Activated T-cell treated with anti-CD3 and anti-CD28 coated beads, Interleukin-2, amount 50 U/mL, for 24 hours (primary cell): ENCODE measurements at regions not wholly inside any gene's neighbourhood (a gene's known extent, or its start where the extent isn't known, plus 50 kb on each side); places are given as distances from the start of the nearest gene placed in this dataset.
"Not testable (repeated sequence)": the region's sequence is repeated elsewhere in the genome, so short reads cannot be mapped to it uniquely, and the experiment has no call there.

ENCODE experiments used
- DNase-seq: peaks from one replicate; pipeline ENCODE4 v3.0.0-alpha.2; 2020
- H3K27ac Mint-ChIP-seq: 2 replicates; pipeline ENCODE4 v1.8.0; 2020; ENCODE audit warnings: mild to moderate bottlenecking, mixed read lengths
- H3K27me3 Mint-ChIP-seq: 2 replicates; pipeline ENCODE4 v1.8.0; 2020; ENCODE audit warnings: mixed read lengths
- H3K36me3 Mint-ChIP-seq: 2 replicates; pipeline ENCODE4 v1.8.0; 2020; ENCODE audit warnings: low read depth, mixed read lengths
- H3K4me1 Mint-ChIP-seq: 2 replicates; pipeline ENCODE4 v1.8.0; 2020; ENCODE audit warnings: low read depth, mixed read lengths
- H3K4me3 Mint-ChIP-seq: 2 replicates; pipeline ENCODE4 v1.8.0; 2020; ENCODE audit warnings: mild to moderate bottlenecking, moderate library complexity, mixed read lengths
- H3K9me3 Mint-ChIP-seq: 2 replicates; pipeline ENCODE4 v1.8.0; 2020; ENCODE audit warnings: mixed read lengths

DNA sequence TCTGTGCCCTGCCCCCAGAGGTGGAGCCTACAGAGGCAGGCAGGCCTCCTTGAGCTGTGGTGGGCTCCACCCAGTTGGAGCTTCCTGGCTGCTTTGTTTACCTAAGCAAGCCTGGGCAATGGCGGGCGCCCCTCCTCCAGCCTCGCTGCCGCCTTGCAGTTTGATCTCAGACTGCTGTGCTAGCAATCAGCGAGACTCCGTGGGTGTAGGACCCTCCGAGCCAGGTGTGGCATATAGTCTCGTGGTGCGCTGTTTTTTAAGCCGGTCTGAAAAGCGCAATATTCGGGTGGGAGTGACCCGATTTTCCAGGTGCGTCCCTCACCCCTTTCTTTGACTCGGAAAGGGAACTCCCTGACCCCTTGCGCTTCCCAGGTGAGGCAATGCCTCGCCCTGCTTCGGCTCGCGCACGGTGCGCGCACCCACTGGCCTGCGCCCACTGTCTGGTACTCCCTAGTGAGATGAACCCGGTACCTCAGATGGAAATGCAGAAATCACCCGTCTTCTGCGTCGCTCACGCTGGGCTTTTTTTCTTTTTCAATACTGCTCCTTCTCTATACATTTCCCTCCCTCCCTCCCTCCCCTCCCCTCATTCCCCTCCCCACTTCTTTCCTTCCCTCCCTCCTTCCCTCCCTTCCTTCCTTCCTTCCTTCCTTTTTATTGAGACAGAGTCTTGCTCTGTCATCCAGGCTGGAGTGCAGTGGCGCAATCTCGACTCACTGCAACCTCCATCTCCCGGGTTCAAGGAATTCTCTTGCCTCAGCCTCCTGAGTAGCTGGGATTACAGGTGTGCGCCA lies 197.1 kb upstream of the TBL1XR1 start:
- not testable (repeated sequence) for H3K27ac Mint-ChIP-seq, DNase-seq, H3K27me3 Mint-ChIP-seq, H3K4me1 Mint-ChIP-seq, H3K36me3 Mint-ChIP-seq, H3K9me3 Mint-ChIP-seq
- peak overlapping the region; percentile 25 for H3K4me3 Mint-ChIP-seq

DNA sequence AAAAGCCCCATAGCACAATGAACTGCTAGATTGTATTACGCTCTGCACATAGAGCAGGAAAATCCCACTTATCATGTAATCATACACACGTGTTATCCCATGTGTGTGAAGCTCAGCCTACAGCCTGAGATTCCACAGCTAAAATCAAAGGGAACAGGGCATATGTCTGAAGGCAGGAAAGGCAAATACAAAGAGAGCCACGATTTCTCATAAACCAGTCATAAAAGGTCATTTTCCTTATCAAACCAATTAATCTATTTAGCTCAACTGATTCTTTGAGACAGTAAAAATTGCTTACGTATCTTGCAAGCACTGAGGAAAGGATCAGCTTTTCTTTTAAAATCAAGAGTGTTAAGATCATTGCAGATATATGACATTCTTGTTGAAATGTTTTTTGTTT lies 199.5 kb upstream of the TBL1XR1 start:
- Mint-ChIP-seq H3K4me3 (no peak overlapping the region), H3K4me1 (no peaks in the 10 kb centered on the region), H3K9me3 (no peaks in the 10 kb centered on the region), H3K36me3 (no peaks in the 10 kb centered on the region), H3K27me3 (no peaks in the 10 kb centered on the region), H3K27ac (no peak overlapping the region)
- no peak for DNase-seq

GRCh38 chr3:177401375-177401774 lies 204.1 kb upstream of the TBL1XR1 start:
- H3K27me3 Mint-ChIP-seq, result no peaks in the 10 kb centered on the region
- no peaks in the 10 kb centered on the region for H3K36me3 Mint-ChIP-seq
- DNase-seq, result no peak
- no peak overlapping the region for H3K4me3 Mint-ChIP-seq
- H3K9me3 Mint-ChIP-seq, result no peaks in the 10 kb centered on the region
- H3K27ac Mint-ChIP-seq, result no peak overlapping the region
- H3K4me1 Mint-ChIP-seq, result peaks cover 3% of the 10 kb centered on the region

DNA sequence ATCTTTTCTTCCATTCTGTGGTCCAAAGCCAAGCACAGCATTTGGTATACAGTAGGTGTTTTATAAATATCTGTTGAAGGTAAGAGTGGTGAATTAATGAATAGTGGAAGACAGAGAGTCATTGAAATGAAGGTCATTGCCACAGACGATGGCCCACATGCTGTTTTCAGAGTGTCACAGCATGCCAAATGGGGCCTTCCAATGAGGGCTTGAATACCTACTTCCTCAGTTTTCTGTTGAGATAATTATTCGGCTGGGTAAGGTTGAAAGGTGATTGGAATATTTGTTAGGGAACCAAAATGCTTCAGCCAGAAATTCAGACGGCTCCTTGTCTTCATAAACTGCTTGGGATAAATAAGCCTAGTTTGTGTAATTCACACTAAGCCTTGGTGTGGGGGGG lies 205.3 kb upstream of the TBL1XR1 start:
- no peak for DNase-seq

GRCh38 chr3:177405191-177405672 lies 207.9 kb upstream of the TBL1XR1 start:
- peaks cover 3% of the 10 kb centered on the region for H3K4me1 Mint-ChIP-seq
- no peak for DNase-seq
- H3K4me3 Mint-ChIP-seq, result no peak overlapping the region
- no peaks in the 10 kb centered on the region for H3K27me3 Mint-ChIP-seq
- H3K27ac Mint-ChIP-seq, result no peak overlapping the region
- no peaks in the 10 kb centered on the region for H3K36me3 Mint-ChIP-seq
- no peaks in the 10 kb centered on the region for H3K9me3 Mint-ChIP-seq

More for the DNA sequence above, 205.3 kb upstream of the TBL1XR1 start:
- Mint-ChIP-seq H3K4me1 (peaks cover 3% of the 10 kb centered on the region), H3K4me3 (no peak overlapping the region), H3K36me3 (no peaks in the 10 kb centered on the region), H3K27me3 (no peaks in the 10 kb centered on the region), H3K9me3 (no peaks in the 10 kb centered on the region), H3K27ac (no peak overlapping the region)

DNA sequence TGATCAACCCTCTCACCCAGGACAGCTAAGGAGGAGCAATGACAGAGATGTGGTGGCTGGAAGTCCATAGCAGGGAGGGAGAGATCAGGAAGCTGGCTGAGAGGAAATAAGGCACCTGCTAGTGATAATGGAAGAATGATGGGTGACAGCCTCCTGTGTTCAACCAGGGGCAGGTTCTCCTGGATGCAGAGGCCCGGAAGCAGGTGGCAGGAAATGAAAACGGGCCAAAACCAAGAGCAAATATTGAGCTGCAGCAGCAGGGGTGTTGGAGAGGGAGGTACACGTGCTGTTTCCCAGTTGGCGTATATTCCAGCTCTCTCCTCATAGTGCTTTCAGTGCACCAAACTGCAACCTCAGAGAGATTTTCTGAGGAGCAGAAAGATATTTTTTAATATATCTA lies 213.4 kb upstream of the TBL1XR1 start:
- Mint-ChIP-seq H3K4me1 (peaks cover 10% of the 10 kb centered on the region), H3K27ac (no peak overlapping the region), H3K9me3 (no peaks in the 10 kb centered on the region), H3K36me3 (no peaks in the 10 kb centered on the region), H3K27me3 (no peaks in the 10 kb centered on the region), H3K4me3 (no peak overlapping the region)
- DNase-seq, result no peak

- Mint-ChIP-seq H3K36me3 (no peaks in the 10 kb centered on the region), H3K9me3 (no peaks in the 10 kb centered on the region), H3K27ac (no peak overlapping the region), H3K27me3 (no peaks in the 10 kb centered on the region), H3K4me1 (peaks cover 10% of the 10 kb centered on the region), H3K4me3 (no peak overlapping the region)
- DNase-seq, result no peak
These were observed 213.9 kb upstream of the TBL1XR1 start for GRCh38 chr3:177411201-177411600.

GRCh38 chr3:177412677-177413170 lies 215.4 kb upstream of the TBL1XR1 start:
- not testable (repeated sequence) for H3K27me3 Mint-ChIP-seq, H3K4me3 Mint-ChIP-seq, H3K27ac Mint-ChIP-seq, H3K36me3 Mint-ChIP-seq, H3K9me3 Mint-ChIP-seq, DNase-seq
- H3K4me1 Mint-ChIP-seq, result peaks cover 13% of the 10 kb centered on the region

- H3K4me1 Mint-ChIP-seq, result peaks cover 23% of the 10 kb centered on the region
- DNase-seq, result no peak
- H3K36me3 Mint-ChIP-seq, result no peaks in the 10 kb centered on the region
- H3K27me3 Mint-ChIP-seq, result no peaks in the 10 kb centered on the region
- no peak overlapping the region for H3K4me3 Mint-ChIP-seq
- H3K9me3 Mint-ChIP-seq, result no peaks in the 10 kb centered on the region
- H3K27ac Mint-ChIP-seq, result no peak overlapping the region
These were observed 216.8 kb upstream of the TBL1XR1 start for GRCh38 chr3:177414093-177414492.

DNA sequence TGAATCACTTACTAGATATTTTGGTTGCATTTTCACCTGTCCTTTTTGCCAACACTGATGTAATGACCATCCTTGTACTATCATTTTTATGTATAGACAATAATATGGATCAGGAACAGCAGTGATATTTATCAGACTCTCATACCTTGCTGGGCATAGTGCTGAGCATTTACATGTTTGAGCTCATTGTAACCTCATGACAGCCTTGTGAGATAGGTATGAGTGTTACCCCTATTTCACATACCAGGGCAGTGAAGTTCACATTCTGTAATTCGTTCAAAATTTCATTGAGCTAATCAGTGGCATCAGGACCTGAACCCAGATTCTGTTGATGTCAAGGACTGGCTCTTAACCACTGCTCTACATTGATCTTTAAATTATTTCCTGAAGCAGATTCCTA lies 221.5 kb upstream of the TBL1XR1 start:
- Mint-ChIP-seq H3K4me3 (no peak overlapping the region), H3K27ac (peak overlapping the region; percentile 56)
- no peak for DNase-seq

DNA sequence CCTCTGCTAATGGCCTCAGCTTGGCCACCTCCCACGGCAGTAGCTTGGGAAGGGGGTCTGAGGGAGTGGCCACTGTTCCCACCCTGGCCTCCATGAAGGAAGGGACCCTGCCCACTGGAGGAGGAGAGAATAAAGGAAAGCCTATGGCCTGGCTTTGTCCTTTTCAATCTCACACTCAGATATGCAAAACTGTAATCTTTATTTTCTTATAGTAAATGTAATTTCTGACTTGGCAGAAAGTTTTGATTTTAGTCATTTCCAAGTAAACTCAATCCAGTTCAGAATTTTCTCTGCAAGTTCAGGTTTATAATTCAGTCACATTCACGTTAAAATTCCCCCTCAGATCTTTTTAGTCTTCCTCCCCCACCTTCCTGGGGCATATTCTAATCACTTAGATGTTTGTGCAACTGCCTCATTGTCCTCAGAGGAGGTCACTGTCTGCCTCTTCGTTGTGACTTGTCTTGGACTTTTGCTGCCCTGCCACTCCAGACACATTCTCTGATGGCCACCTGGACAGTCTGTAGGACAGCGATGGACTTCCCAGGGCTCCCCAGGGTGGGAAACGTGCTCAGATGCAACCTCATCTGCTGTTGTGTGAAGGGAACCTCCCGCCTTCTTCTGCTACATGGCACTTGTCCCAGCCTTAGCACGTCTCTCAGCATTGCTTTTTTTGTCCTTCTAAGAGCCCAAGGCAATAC lies 222.8 kb upstream of the TBL1XR1 start:
- Mint-ChIP-seq H3K27me3 (no peaks in the 10 kb centered on the region), H3K4me1 (peaks cover 56% of the 10 kb centered on the region), H3K27ac (peak overlapping the region; percentile 88), H3K9me3 (no peaks in the 10 kb centered on the region), H3K36me3 (no peaks in the 10 kb centered on the region), H3K4me3 (peak overlapping the region; percentile 46)
- peak; percentile 60 for DNase-seq

More for the DNA sequence above, 221.5 kb upstream of the TBL1XR1 start:
- H3K27me3 Mint-ChIP-seq, result no peaks in the 10 kb centered on the region
- no peaks in the 10 kb centered on the region for H3K36me3 Mint-ChIP-seq
- peaks cover 43% of the 10 kb centered on the region for H3K4me1 Mint-ChIP-seq
- no peaks in the 10 kb centered on the region for H3K9me3 Mint-ChIP-seq

GRCh38 chr3:177420651-177421480 lies 223.6 kb upstream of the TBL1XR1 start:
- no peak overlapping the region for H3K4me3 Mint-ChIP-seq
- no peaks in the 10 kb centered on the region for H3K27me3 Mint-ChIP-seq
- peak overlapping the region; percentile 75 for H3K27ac Mint-ChIP-seq
- H3K9me3 Mint-ChIP-seq, result no peaks in the 10 kb centered on the region
- DNase-seq, result no peak
- no peaks in the 10 kb centered on the region for H3K36me3 Mint-ChIP-seq
- peaks cover 60% of the 10 kb centered on the region for H3K4me1 Mint-ChIP-seq

DNA sequence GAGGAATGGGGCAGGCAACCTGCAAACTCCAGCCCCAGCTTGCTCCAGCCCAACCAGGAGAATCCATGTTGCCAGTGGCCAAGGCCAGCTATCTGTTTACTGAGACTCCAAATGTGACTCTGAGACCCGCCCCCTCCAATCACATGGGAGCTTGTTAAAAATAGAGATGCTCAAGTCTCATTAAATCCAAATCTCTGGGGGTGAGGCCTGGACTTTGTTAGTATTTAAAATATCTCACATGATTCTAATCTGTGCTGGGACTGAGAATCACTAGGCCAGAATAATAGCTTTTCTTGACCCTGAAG lies 224.2 kb upstream of the TBL1XR1 start:
- H3K27me3 Mint-ChIP-seq, result no peaks in the 10 kb centered on the region
- no peaks in the 10 kb centered on the region for H3K36me3 Mint-ChIP-seq
- DNase-seq, result no peak
- peaks cover 65% of the 10 kb centered on the region for H3K4me1 Mint-ChIP-seq
- peaks cover 2% of the 10 kb centered on the region for H3K9me3 Mint-ChIP-seq
- no peak overlapping the region for H3K27ac Mint-ChIP-seq
- H3K4me3 Mint-ChIP-seq, result no peak overlapping the region

DNA sequence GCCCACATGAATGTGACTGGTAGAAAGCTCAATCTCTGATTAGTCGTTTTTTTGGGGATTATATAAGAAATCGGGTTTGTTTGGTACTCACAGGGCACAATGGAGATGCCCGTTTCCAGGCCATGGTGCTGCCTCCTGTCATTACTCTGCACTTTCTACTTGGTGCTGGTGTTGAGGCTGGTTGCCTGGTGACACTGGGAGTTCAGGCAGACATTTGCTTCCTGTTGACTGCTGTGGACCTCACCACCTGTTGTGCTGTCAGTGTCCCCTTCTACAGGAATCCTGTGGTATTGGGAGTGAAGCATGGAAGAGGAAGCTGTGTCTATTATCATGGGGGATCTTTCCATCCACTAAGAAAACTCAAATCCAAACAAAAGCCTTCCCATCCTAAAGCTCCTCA lies 227.2 kb upstream of the TBL1XR1 start:
- DNase-seq, result no peak
- H3K4me3 Mint-ChIP-seq, result no peak overlapping the region
- no peaks in the 10 kb centered on the region for H3K36me3 Mint-ChIP-seq
- no peaks in the 10 kb centered on the region for H3K27me3 Mint-ChIP-seq
- H3K9me3 Mint-ChIP-seq, result peaks cover 3% of the 10 kb centered on the region
- peaks cover 75% of the 10 kb centered on the region for H3K4me1 Mint-ChIP-seq
- no peak overlapping the region for H3K27ac Mint-ChIP-seq
